SU-DHL-6 (cell line): ENCODE measurements at regions not wholly inside any gene's neighbourhood (a gene's known extent, or its start where the extent isn't known, plus 50 kb on each side); places are given as distances from the start of the nearest gene placed in this dataset.

Experiments
- CTCF ChIP-seq: fragments of 200-600 bp; sonication (generic); IDR thresholded peaks from one replicate; pipeline ENCODE4 v1.5.1; 2017; ENCODE audit warnings: antibody characterized with exemption, mild to moderate bottlenecking, low read length, moderate library complexity; ENCODE audit not compliant: insufficient read depth, poor library complexity, severe bottlenecking
- EZH2phosphoT487 ChIP-seq: fragments of 200-600 bp; sonication (generic), shearing (Covaris generic); conservative IDR thresholded peaks from 2 replicates; pipeline ENCODE4 v1.6.1; 2018; ENCODE audit warnings: mild to moderate bottlenecking, antibody characterized with exemption, low read length, moderate library complexity, mixed read lengths

- TF ChIP-seq CTCF: no peak
- TF ChIP-seq EZH2phosphoT487: no peak
Observed at GRCh38 chr10:120204877-120205276, 252.2 kb upstream of the PLPP4 start.
